HEK293T (cell line): ENCODE measurements at regions not wholly inside any gene's neighbourhood (a gene's known extent, or its start where the extent isn't known, plus 50 kb on each side); places are given as distances from the start of the nearest gene placed in this dataset.

ENCODE experiments used
- CTCF ChIA-PET: fragments of 350-600 bp; formaldehyde crosslinking; extraction: SDS; loops from one replicate; lab custom pipeline; 2021; ENCODE audit warnings: antibody characterized with exemption, inconsistent platforms; lab: Yijun Ruan, JAX
- POLR2A ChIA-PET: fragments of 350-600 bp; formaldehyde crosslinking; extraction: SDS; loops from one replicate; lab custom pipeline; 2020; ENCODE audit warnings: antibody characterized with exemption, inconsistent platforms; lab: Yijun Ruan, JAX
- DNase-seq: peaks from one replicate; pipeline ENCODE4 v3.0.0; 2012; ENCODE audit warnings: mixed read lengths; ENCODE audit errors: extremely low spot score
- ARNT ChIP-seq: fragments of 450-650 bp; IDR thresholded peaks from 2 replicates; pipeline ENCODE4 v1.6.1; 2017; ENCODE audit warnings: mild to moderate bottlenecking
- BHLHE40 ChIP-seq: fragments of 450-650 bp; IDR thresholded peaks from 2 replicates; pipeline ENCODE4 v1.6.1; 2016; ENCODE audit warnings: mild to moderate bottlenecking, moderate library complexity, borderline replicate concordance
- CTBP1 ChIP-seq: fragments of 450-650 bp; IDR thresholded peaks from 2 replicates; pipeline ENCODE4 v1.6.1; 2016; ENCODE audit warnings: borderline replicate concordance
- ELF4 ChIP-seq: fragments of 450-650 bp; IDR thresholded peaks from 2 replicates; pipeline ENCODE4 v1.6.1; 2017; ENCODE audit warnings: antibody characterized with exemption
- FOXA1 ChIP-seq: fragments of 450-650 bp; IDR thresholded peaks from 2 replicates; pipeline ENCODE4 v1.6.1; 2016; ENCODE audit warnings: mild to moderate bottlenecking
- FOXK2 ChIP-seq: fragments of 450-650 bp; IDR thresholded peaks from 2 replicates; pipeline ENCODE4 v1.6.1; 2016; ENCODE audit warnings: mild to moderate bottlenecking
- FOXM1 ChIP-seq: fragments of 450-650 bp; IDR thresholded peaks from 2 replicates; pipeline ENCODE4 v1.6.1; 2017; ENCODE audit warnings: mild to moderate bottlenecking, borderline replicate concordance
- HDGF ChIP-seq: fragments of 450-650 bp; IDR thresholded peaks from 2 replicates; pipeline ENCODE4 v1.6.1; 2017; ENCODE audit warnings: antibody characterized with exemption, borderline replicate concordance
- L3MBTL2 ChIP-seq: fragments of 450-650 bp; conservative IDR thresholded peaks from 2 replicates; pipeline ENCODE4 v1.6.1; 2016; ENCODE audit warnings: mild to moderate bottlenecking
- LEF1 ChIP-seq: fragments of 450-650 bp; IDR thresholded peaks from 2 replicates; pipeline ENCODE4 v1.6.1; 2017; ENCODE audit warnings: mild to moderate bottlenecking, borderline replicate concordance
- NFRKB ChIP-seq: fragments of 450-650 bp; IDR thresholded peaks from 2 replicates; pipeline ENCODE4 v1.6.1; 2016; ENCODE audit warnings: mild to moderate bottlenecking, moderate library complexity
- PKNOX1 ChIP-seq: fragments of 450-650 bp; IDR thresholded peaks from 2 replicates; pipeline ENCODE4 v1.6.1; 2016
- SP1 ChIP-seq: fragments of 450-650 bp; IDR thresholded peaks from 2 replicates; pipeline ENCODE4 v1.6.1; 2017
- SUZ12 ChIP-seq: fragments of 450-650 bp; IDR thresholded peaks from 2 replicates; pipeline ENCODE4 v1.6.1; 2016; ENCODE audit warnings: mild to moderate bottlenecking
- TARDBP ChIP-seq: fragments of 450-650 bp; IDR thresholded peaks from 2 replicates; pipeline ENCODE4 v1.6.1; 2016
- ZNF384 ChIP-seq: fragments of 450-650 bp; IDR thresholded peaks from 2 replicates; pipeline ENCODE4 v1.6.1; 2016

DNA sequence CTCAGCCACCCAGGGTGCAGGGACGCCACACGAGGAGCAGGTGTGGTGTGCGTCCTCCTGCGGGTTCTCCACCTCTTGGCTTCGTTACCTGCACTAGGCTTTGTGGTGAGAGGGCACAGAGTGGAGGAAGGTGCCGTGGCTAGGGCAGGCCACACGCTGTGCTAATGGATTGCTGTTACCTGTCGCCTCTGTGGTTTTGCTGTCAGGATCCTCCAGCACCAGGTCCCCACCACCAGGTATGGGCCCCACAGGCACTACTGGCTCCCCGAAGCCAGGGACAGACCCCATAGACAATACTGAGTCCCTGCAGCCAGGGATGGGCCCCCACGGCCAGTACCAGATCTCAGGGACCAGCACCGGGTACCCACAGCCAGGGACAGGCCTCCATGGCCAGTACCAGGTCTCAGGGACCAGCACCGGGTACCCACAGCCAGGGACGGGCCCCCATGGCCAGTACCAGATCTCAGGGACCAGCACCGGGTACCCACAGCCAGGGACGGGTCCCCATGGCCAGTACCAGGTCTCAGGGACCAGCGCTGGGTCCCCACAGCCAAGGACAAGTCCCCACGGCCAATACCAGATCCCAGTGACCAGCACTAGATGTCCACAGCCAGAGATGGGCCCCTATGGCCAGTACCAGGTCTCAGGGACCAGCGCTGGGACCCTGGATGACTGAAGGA lies 315.6 kb downstream of the SEC14L1 start:
- ChIA-PET POLR2A (no interaction called here), CTCF (no interaction called here)
- no peak for DNase-seq
- TF ChIP-seq ZNF384 (no peak), FOXM1 (no peak), FOXA1 (no peak), NFRKB (no peak), HDGF (no peak), LEF1 (no peak), L3MBTL2 (no peak), SUZ12 (no peak), ARNT (no peak), BHLHE40 (no peak), SP1 (no peak), ELF4 (no peak), PKNOX1 (no peak), TARDBP (no peak), FOXK2 (no peak)

GRCh38 chr17:77456951-77457548 lies 316.3 kb downstream of the SEC14L1 start:
- no peak for DNase-seq
- ChIA-PET CTCF (no interaction called here), POLR2A (no interaction called here)
- no peak for TF ChIP-seq ZNF384
- TF ChIP-seq BHLHE40 = no peak
- TF ChIP-seq FOXA1 = no peak
- no peak for TF ChIP-seq LEF1
- TF ChIP-seq HDGF = no peak
- TF ChIP-seq L3MBTL2 = no peak
- TF ChIP-seq ELF4 = no peak
- no peak for TF ChIP-seq ARNT
- TF ChIP-seq SP1 = no peak
- TF ChIP-seq NFRKB = no peak
- TF ChIP-seq FOXK2 = no peak
- no peak for TF ChIP-seq TARDBP
- no peak for TF ChIP-seq CTBP1

GRCh38 chr17:77457572-77458201 lies 316.9 kb downstream of the SEC14L1 start:
- ChIA-PET POLR2A (no interaction called here), CTCF (no interaction called here)
- no peak for TF ChIP-seq LEF1
- TF ChIP-seq SUZ12 = no peak
- TF ChIP-seq ARNT = no peak
- no peak for TF ChIP-seq FOXM1
- TF ChIP-seq FOXK2 = no peak
- TF ChIP-seq FOXA1 = no peak
- DNase-seq = no peak

DNA sequence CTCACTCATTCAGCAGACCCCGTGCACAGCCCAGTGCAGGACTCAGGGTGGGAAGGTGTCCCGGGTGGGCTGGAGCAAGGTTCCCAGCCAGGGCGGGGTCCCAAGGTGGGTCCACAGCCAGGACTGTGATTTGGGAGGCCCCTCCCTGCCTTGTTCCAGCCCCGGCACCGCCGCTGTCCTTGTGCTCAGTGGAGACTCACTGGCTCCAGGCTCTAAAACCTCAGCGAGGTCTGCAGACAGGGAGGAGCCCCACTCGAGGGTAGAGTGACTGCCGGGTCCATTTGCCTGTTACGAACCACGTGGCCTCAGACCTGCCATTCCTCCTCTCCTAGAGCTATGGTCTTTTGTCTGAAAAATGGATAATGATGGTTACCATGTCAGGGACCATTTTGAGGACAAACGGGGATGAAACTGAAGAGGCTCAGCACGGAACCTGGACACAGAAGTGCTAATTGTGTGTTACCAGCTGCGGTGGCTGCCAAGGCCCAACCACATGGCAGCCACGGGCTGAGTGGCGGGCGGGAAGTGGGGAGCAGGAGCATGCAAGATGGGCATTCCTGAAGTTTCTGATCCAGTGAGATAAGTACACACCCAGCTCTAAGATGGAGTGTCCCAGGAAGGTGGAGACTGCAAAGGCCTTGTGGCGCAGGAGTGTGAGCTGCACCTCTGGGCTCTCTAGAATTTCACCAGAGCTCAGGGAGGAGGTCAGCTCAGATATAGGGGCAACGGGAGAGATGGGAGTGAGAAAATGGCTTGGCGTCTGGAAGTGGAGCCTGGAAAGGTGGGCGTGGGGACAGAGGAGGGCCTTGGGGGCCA lies 317.6 kb downstream of the SEC14L1 start:
- POLR2A ChIA-PET = no interaction called here
- no peak for DNase-seq
- no peak for TF ChIP-seq L3MBTL2
- no peak for TF ChIP-seq SP1
- TF ChIP-seq TARDBP = no peak
- no peak for TF ChIP-seq LEF1
- no peak for TF ChIP-seq FOXK2
- no peak for TF ChIP-seq BHLHE40
- no peak for TF ChIP-seq PKNOX1
- TF ChIP-seq ZNF384 = no peak
- TF ChIP-seq CTBP1 = no peak
- no peak for TF ChIP-seq FOXA1
- no peak for TF ChIP-seq NFRKB
- no peak for TF ChIP-seq HDGF
- no peak for TF ChIP-seq FOXM1
- TF ChIP-seq ARNT = no peak
- no peak for TF ChIP-seq ELF4
- no peak for TF ChIP-seq SUZ12
- CTCF ChIA-PET = interaction anchor here (0.6 kb wide), 1 partner anchor 378 kb away, joined by 4 read pairs; no protein-coding TSS in a partner anchor

- ChIA-PET POLR2A (no interaction called here), CTCF (interaction anchor here (1.6 kb wide), 1 partner anchor 12 kb away, joined by 4 read pairs; no protein-coding TSS in a partner anchor)
- no peak for DNase-seq
- TF ChIP-seq L3MBTL2 (no peak), BHLHE40 (no peak), CTBP1 (no peak), SUZ12 (no peak), FOXA1 (no peak), HDGF (no peak), ZNF384 (no peak)
Measured at GRCh38 chr17:77459018-77459755, 318.4 kb downstream of the SEC14L1 start.
